ENCODE measurements at regions not wholly inside any gene's neighbourhood (a gene's known extent, or its start where the extent isn't known, plus 50 kb on each side); places are given as distances from the start of the nearest gene placed in this dataset.

GRCh38 chr6:44034391-44034861 lies 92.8 kb downstream of the MRPL14 start:
- H3K27ac Mint-ChIP-seq: no peak overlapping the region
- CTCF ChIA-PET: no interaction called here

More at GRCh38 chr6:44034391-44034861, 92.8 kb downstream of the MRPL14 start:
- H3K9me3 Mint-ChIP-seq (ENCODE audit: insufficient read depth): no peaks in the 10 kb centered on the region
- H3K9me3 ChIP-seq (ENCODE audit: control extremely low read depth in 1 of 3, control insufficient read depth in 2 of 3, insufficient read depth in 1 of 3, low read length in 2 of 3): no peaks in the 10 kb centered on the region
- H3K4me1 Mint-ChIP-seq: peaks cover 4% of the 10 kb centered on the region
- peaks cover 3 to 6% of the 10 kb centered on the region in 2 donors for H3K4me1 ChIP-seq (ENCODE audit: control insufficient read depth in 2 of 2, insufficient read depth in 2 of 2, low read length in 2 of 2)
- H2AFZ ChIP-seq (ENCODE audit: insufficient read depth, low read depth, low read length, poor library complexity, severe bottlenecking): no peak overlapping the region
- peaks cover 0 to 10% (median 4%) of the 10 kb centered on the region in 4 experiments for H3K27me3 ChIP-seq (replicated peaks in 1 of 4; ENCODE audit: control extremely low read depth in 1 of 4, control insufficient read depth in 3 of 4, insufficient read depth in 4 of 4, low read length in 3 of 4)
- no peak overlapping the region for H3K4me2 ChIP-seq (replicated peaks; ENCODE audit: low read depth, low read length, poor library complexity, severe bottlenecking)
- no peak overlapping the region for H3K9ac ChIP-seq (ENCODE audit: low read length)
- no peak overlapping the region for H3K4me3 ChIP-seq (ENCODE audit: control extremely low read depth in 1 of 5, extremely low read depth in 1 of 5, insufficient read depth in 1 of 5, low read depth in 2 of 5, low read length in 4 of 5)
- POLR2A ChIA-PET: no interaction called here
- no peaks in the 10 kb centered on the region for H3K79me2 ChIP-seq (ENCODE audit: control insufficient read depth, insufficient read depth, low read length)
- H3K27me3 Mint-ChIP-seq: peaks cover 29% of the 10 kb centered on the region
- H3K4me3 Mint-ChIP-seq: no peak overlapping the region
- intact Hi-C loops (cut with micrococcal nuclease): no loop called here
- ATAC-seq (ENCODE audit: low read depth) (no peak), DNase-seq (no peak)
- 37% methylated on average over 4 of the region's 4 CpGs for WGBS (ENCODE audit: insufficient coverage)
- no peaks in the 10 kb centered on the region for H3K36me3 ChIP-seq (replicated peaks in 1 of 2; ENCODE audit: control extremely low read depth in 1 of 2, control insufficient read depth in 1 of 2, extremely low read depth in 1 of 2, insufficient read depth in 2 of 2, low read length in 1 of 2)
- H4K20me1 ChIP-seq (ENCODE audit: control insufficient read depth, insufficient read depth, low read length, poor library complexity, severe bottlenecking): no peaks in the 10 kb centered on the region
- TF ChIP-seq CTCF (IDR thresholded peaks at IDR 0.05): no peak
- no peak for TF ChIP-seq EZH2 (IDR thresholded peaks at IDR 0.05; ENCODE audit: borderline replicate concordance, insufficient read depth, low read depth, low read length, poor library complexity, severe bottlenecking)
- no peak overlapping the region for H3K27ac ChIP-seq (ENCODE audit: low read length in 2 of 2)

All from B cell (primary cell).